GM12875 (cell line): ENCODE measurements at regions not wholly inside any gene's neighbourhood (a gene's known extent, or its start where the extent isn't known, plus 50 kb on each side); places are given as distances from the start of the nearest gene placed in this dataset.

Experiments used
- H3K4me3 ChIP-seq: one replicate; pipeline ENCODE4 v1.5.1; 2011; ENCODE audit warnings: low read depth, low read length, control low read depth
- TF ChIP-seq, protein P1 (sequence below): IDR thresholded peaks from 2 replicates; pipeline ENCODE4 v1.5.1; 2011; ENCODE audit warnings: low read depth, mild to moderate bottlenecking, control low read depth, inconsistent platforms, low read length, moderate library complexity, borderline replicate concordance; ENCODE audit not compliant: insufficient read depth

DNA sequence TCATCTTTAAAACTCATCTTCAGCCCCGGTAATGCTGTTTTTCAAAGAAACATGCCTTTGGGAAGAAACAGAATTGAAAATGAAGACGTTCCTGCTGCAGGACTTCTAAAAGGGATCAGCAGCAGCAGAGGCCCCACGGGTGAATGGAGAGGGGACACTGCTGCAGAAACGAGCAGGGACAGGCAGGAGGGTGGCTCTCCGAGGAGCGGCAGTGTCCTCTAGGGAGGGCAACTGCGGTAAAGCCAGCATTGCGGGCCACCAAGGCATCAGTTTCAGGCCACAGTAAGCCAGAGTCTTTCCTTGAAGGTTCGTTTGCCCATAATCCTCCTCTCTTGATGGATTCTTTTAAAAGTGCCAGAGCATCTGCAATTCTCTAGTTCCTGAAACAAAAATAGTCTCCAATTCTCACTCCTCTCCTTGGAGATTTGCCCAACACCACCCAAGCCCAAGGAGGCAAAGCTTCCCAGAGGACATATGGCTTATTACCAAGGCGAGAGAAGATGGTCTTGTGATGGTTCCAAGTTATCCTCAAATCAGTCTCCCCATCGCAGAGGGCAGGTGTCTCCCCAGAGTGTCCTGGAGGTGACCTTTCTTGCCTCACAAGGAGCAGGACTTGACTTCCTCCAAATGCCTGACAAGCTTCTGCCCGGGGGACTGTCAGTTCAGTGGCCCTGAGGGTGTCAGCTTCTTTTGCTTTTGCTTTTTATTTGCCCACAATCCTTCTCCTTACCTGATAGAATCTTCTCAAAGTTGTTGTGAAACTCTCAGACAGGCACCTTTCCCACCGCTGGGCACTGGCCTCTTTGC, 341.1 kb upstream of the B3GAT1 start:
- no peak overlapping the region for H3K4me3 ChIP-seq
- TF ChIP-seq, protein P1, sequence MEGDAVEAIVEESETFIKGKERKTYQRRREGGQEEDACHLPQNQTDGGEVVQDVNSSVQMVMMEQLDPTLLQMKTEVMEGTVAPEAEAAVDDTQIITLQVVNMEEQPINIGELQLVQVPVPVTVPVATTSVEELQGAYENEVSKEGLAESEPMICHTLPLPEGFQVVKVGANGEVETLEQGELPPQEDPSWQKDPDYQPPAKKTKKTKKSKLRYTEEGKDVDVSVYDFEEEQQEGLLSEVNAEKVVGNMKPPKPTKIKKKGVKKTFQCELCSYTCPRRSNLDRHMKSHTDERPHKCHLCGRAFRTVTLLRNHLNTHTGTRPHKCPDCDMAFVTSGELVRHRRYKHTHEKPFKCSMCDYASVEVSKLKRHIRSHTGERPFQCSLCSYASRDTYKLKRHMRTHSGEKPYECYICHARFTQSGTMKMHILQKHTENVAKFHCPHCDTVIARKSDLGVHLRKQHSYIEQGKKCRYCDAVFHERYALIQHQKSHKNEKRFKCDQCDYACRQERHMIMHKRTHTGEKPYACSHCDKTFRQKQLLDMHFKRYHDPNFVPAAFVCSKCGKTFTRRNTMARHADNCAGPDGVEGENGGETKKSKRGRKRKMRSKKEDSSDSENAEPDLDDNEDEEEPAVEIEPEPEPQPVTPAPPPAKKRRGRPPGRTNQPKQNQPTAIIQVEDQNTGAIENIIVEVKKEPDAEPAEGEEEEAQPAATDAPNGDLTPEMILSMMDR = no peak

DNA sequence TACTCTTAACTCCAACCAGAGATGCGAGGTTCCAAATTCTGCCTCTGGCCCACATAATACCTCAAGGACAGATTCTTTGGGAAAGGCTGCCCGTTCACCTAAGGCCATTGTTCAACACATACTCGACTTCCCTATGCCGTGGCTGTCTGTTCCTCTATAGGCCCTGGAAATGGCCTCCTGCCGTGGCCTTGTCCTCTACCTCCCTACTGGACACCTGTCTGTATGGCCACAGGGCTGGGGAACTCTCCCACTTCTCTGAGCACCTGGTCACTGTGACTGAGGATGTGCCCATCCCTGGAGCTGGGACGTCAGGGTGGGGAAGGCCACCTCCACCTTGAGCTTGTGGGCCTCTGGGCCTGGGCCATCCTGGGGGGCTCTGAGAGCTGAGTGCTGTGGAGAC, 340.5 kb upstream of the B3GAT1 start:
- H3K4me3 ChIP-seq = no peak overlapping the region
- TF ChIP-seq, protein P1 = no peak

- H3K4me3 ChIP-seq = no peak overlapping the region
- TF ChIP-seq, protein P1 = no peak
These were observed 339.7 kb upstream of the B3GAT1 start for GRCh38 chr11:134751766-134752165.

GRCh38 chr11:134751031-134751585, 339.1 kb upstream of the B3GAT1 start:
- H3K4me3 ChIP-seq = no peak overlapping the region
- TF ChIP-seq, protein P1 = no peak

GRCh38 chr11:134750619-134751018, 338.6 kb upstream of the B3GAT1 start:
- no peak overlapping the region for H3K4me3 ChIP-seq
- TF ChIP-seq, protein P1 = no peak

DNA sequence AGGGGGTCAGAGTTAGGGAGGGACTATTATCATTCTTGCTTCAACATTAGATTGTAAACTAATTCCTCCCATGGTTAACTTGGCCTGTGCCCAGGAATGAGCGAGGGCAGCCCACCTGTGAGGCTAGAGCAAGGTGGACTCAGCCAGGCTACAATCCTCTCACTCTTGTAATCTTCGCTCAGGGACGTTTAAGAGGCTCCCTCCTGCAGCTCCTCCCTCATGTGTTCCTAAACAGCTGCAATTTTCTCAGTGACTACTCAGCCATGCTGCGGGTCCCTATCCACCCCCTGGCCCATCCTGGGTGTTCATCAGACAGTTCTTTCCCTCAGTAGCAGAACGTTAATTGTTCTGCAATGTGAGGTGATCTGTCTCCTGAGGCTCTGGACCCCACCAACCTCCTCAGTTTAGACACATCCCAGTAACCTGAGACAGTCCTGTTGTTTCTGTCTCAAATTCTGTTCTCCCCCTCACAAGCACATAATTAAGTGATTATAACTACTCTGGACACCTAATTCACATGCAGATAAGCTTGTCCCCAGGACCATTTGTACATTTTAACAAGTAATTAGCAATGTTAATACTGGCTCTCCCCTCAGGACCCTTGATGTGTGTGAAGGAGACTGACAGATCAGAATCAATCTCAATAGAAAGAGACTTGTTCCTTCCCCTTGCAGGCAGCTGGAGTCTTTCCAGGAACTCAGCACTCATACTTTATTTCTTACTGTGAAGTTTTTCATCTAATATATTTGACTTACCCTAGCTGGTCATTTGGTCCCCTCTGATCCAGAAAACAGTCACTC, 337.2 kb upstream of the B3GAT1 start:
- TF ChIP-seq, protein P1 = no peak
- no peak overlapping the region for H3K4me3 ChIP-seq
